Uterus (tissue), 2 donors: ENCODE measurements at regions not wholly inside any gene's neighbourhood (a gene's known extent, or its start where the extent isn't known, plus 50 kb on each side); places are given as distances from the start of the nearest gene placed in this dataset.

Experiments used
- CTCF ChIP-seq, 4 experiments: fragments of 200-600 bp in 2 of 4; fragments of 450-650 bp in 2 of 4; sonication (generic) in 2 of 4; IDR thresholded peaks; one replicate each; pipeline ENCODE4 v1.5.1; 2016 to 2019; ENCODE audit warnings: antibody characterized with exemption in 4 of 4, mild to moderate bottlenecking in 2 of 4, moderate library complexity in 1 of 4
- POLR2A ChIP-seq, 2 donors: fragments of 450-650 bp; IDR thresholded peaks; one replicate each; pipeline ENCODE4 v1.6.1; 2016; ENCODE audit warnings: antibody characterized with exemption in 2 of 2, mild to moderate bottlenecking in 1 of 2, moderate library complexity in 1 of 2

DNA sequence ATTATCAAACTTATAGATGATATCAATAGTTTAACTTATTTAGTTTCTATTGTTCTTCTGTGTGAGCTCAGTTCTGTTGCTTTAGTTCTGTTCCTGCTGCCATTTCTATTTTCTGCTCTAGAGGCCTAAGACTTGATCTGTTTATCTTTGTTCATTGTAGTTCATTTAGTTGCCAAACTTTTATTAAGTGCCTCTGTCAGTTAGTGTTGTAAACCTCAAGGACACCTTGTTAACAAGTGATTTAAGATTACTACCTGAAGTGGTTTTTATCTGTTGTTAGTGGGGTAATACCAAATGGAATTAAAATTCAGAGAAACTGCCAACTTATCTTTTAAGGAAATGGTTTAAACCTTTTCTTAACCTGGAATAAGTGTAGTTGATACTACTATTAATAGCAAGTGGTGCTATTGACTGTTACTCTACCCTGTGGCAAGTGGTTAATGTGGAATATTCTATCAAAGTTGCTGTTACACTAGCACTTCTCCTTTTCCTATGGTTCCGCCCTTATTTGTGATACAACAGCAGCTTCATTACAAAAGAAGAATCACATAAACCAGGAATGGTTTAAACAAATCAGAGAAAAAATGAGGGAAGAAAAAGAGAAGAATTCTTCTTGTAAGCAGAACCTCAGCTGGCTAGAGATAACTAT is 500.6 kb upstream of the GOLIM4 start:
- TF ChIP-seq POLR2A (IDR thresholded peaks at IDR 0.05): no peak
- no peak for TF ChIP-seq CTCF (IDR thresholded peaks at IDR 0.05)
